AG04450 (cell line): ENCODE measurements at regions not wholly inside any gene's neighbourhood (a gene's known extent, or its start where the extent isn't known, plus 50 kb on each side); places are given as distances from the start of the nearest gene placed in this dataset.

Experiments used
- CTCF ChIA-PET: fragments of 300-600, 350-600 bp; formaldehyde crosslinking; extraction: SDS; loops from one replicate; lab custom pipeline; 2022; ENCODE audit warnings: antibody characterized with exemption, inconsistent platforms; lab: Charles Lee
- POLR2A ChIA-PET: fragments of 350-600 bp; formaldehyde crosslinking; extraction: SDS; loops from one replicate; lab custom pipeline; 2021; ENCODE audit warnings: antibody characterized with exemption, inconsistent platforms; lab: Yijun Ruan, JAX
- DNase-seq: peaks from one replicate; pipeline ENCODE4 v3.0.0-alpha.2; 2011; ENCODE audit warnings: low read depth, low spot score
- H3K27ac ChIP-seq: one replicate; pipeline ENCODE4 v1.5.1; 2012; ENCODE audit warnings: low read depth, low read length, control low read depth
- H3K27me3 ChIP-seq: one replicate; pipeline ENCODE4 v1.6.0; 2012; ENCODE audit warnings: low read length; ENCODE audit not compliant: control insufficient read depth, insufficient read depth
- H3K4me3 ChIP-seq: 2 replicates; pipeline ENCODE4 v1.5.1; 2011; ENCODE audit warnings: mild to moderate bottlenecking, low read depth, low read length, control low read depth
- H3K9me3 ChIP-seq: 2 replicates; pipeline ENCODE4 v1.5.1; 2012; ENCODE audit warnings: low read length; ENCODE audit not compliant: control insufficient read depth, insufficient read depth
- CTCF ChIP-seq: IDR thresholded peaks from 2 replicates; pipeline ENCODE4 v1.5.1; 2011; ENCODE audit warnings: low read depth, low read length, control low read depth, inconsistent platforms

- no peak overlapping the region for H3K27ac ChIP-seq
- H3K9me3 ChIP-seq = peaks cover 4% of the 10 kb centered on the region; the same call in 1 of the 2 replicates
- H3K27me3 ChIP-seq = no peaks in the 10 kb centered on the region
- DNase-seq = no peak
- H3K4me3 ChIP-seq = no peak overlapping the region
- ChIA-PET POLR2A (no interaction called here), CTCF (no interaction called here)
- no peak for TF ChIP-seq CTCF
These were observed 100.5 kb upstream of the MGAT5 start for GRCh38 chr2:134153294-134153880.

GRCh38 chr2:134154246-134154645 is 99.6 kb upstream of the MGAT5 start:
- H3K4me3 ChIP-seq = no peak overlapping the region
- no peaks in the 10 kb centered on the region for H3K27me3 ChIP-seq
- DNase-seq = no peak
- no peak for TF ChIP-seq CTCF
- ChIA-PET CTCF (no interaction called here), POLR2A (no interaction called here)
- peaks cover 4% of the 10 kb centered on the region; the same call in 1 of the 2 replicates for H3K9me3 ChIP-seq
- no peak overlapping the region for H3K27ac ChIP-seq

GRCh38 chr2:134155134-134155533 is 98.7 kb upstream of the MGAT5 start:
- H3K9me3 ChIP-seq = peaks cover 4% of the 10 kb centered on the region; the same call in 1 of the 2 replicates
- no peak for DNase-seq
- H3K27ac ChIP-seq = no peak overlapping the region
- no peak for TF ChIP-seq CTCF
- H3K4me3 ChIP-seq = no peak overlapping the region
- no peaks in the 10 kb centered on the region for H3K27me3 ChIP-seq
- ChIA-PET POLR2A (no interaction called here), CTCF (no interaction called here)

- ChIA-PET CTCF (no interaction called here), POLR2A (no interaction called here)
- no peak for TF ChIP-seq CTCF
- H3K27ac ChIP-seq = no peak overlapping the region
- no peak for DNase-seq
- H3K4me3 ChIP-seq = no peak overlapping the region
- no peaks in the 10 kb centered on the region; the same call in 1 of the 2 replicates for H3K9me3 ChIP-seq
- H3K27me3 ChIP-seq = no peaks in the 10 kb centered on the region
These were observed 95.6 kb upstream of the MGAT5 start for GRCh38 chr2:134158295-134158694.

GRCh38 chr2:134161170-134161547 is 92.7 kb upstream of the MGAT5 start:
- DNase-seq = no peak
- Histone ChIP-seq H3K9me3 (no peaks in the 10 kb centered on the region; the same call in 1 of the 2 replicates), H3K27me3 (no peaks in the 10 kb centered on the region), H3K4me3 (no peak overlapping the region), H3K27ac (no peak overlapping the region)
- POLR2A ChIA-PET = no interaction called here
- CTCF ChIA-PET = no interaction called here
- TF ChIP-seq CTCF = no peak
